Naive thymus-derived CD4-positive, alpha-beta T cell (primary cell): ENCODE measurements at regions not wholly inside any gene's neighbourhood (a gene's known extent, or its start where the extent isn't known, plus 50 kb on each side); places are given as distances from the start of the nearest gene placed in this dataset.
"Not testable (repeated sequence)": the region's sequence is repeated elsewhere in the genome, so short reads cannot be mapped to it uniquely, and the experiment has no call there.

Experiments used
- ATAC-seq: fragments of 150-1000 bp; cut with Tn5 transposase; 2 replicates; pipeline ENCODE4 v1.10.0; 2021; ENCODE audit warnings: mild to moderate bottlenecking, moderate library complexity
- CTCF ChIA-PET: fragments of 350-600 bp; sonication (Branson Sonifier 250); formaldehyde crosslinking; loops from one replicate; lab custom pipeline; 2021; ENCODE audit warnings: antibody characterized with exemption; lab: Charles Lee
- POLR2A ChIA-PET: fragments of 350-600 bp; sonication (Branson Sonifier 250); formaldehyde crosslinking; loops from one replicate; lab custom pipeline; 2021; ENCODE audit warnings: antibody characterized with exemption, inconsistent platforms; lab: Charles Lee
- DNase-seq, 9 donors: peaks; one replicate each; pipeline versions ENCODE4 v3.0.0 to v3.0.0-alpha.2; 2020 to 2022; ENCODE audit warnings: mixed read lengths in 1 of 9
- H3K27ac ChIP-seq: one replicate; pipeline ENCODE4 v1.7.0; 2013; ENCODE audit warnings: mild to moderate bottlenecking, low read depth, low read length, moderate library complexity
- H3K27me3 ChIP-seq, 2 donors: one replicate each; pipeline ENCODE4 v1.7.0; 2013; ENCODE audit warnings: low read length in 2 of 2, mild to moderate bottlenecking in 2 of 2, moderate library complexity in 2 of 2; ENCODE audit not compliant: control insufficient read depth in 2 of 2, insufficient read depth in 2 of 2
- H3K36me3 ChIP-seq, 3 experiments: 1 replicate in 2 of 3; 2 replicates in 1 of 3; pipeline ENCODE4 v1.7.0; 2013; ENCODE audit warnings: low read length in 3 of 3, mild to moderate bottlenecking in 3 of 3, moderate library complexity in 1 of 3; ENCODE audit not compliant: insufficient read depth in 3 of 3, control insufficient read depth in 2 of 3
- H3K4me1 ChIP-seq, 2 donors: one replicate each; pipeline ENCODE4 v1.7.0; 2013; ENCODE audit warnings: low read length in 2 of 2, mild to moderate bottlenecking in 2 of 2, moderate library complexity in 1 of 2; ENCODE audit not compliant: control insufficient read depth in 2 of 2, insufficient read depth in 2 of 2
- H3K4me3 ChIP-seq: 2 replicates; pipeline ENCODE4 v1.7.0; 2013; ENCODE audit warnings: mild to moderate bottlenecking, low read length
- H3K9me3 ChIP-seq, 3 experiments: 1 replicate in 2 of 3; 2 replicates in 1 of 3; pipeline ENCODE4 v1.7.0; 2013; ENCODE audit warnings: low read length in 3 of 3; ENCODE audit not compliant: control insufficient read depth in 2 of 3
- H3K27ac Mint-ChIP-seq, 9 donors: one replicate each; pipeline ENCODE4 v1.8.0; 2020 to 2022; ENCODE audit warnings: mixed read lengths in 9 of 9, mild to moderate bottlenecking in 8 of 9, moderate library complexity in 5 of 9, inconsistent platforms in 2 of 9
- H3K27me3 Mint-ChIP-seq, 5 donors: one replicate each; pipeline ENCODE4 v1.8.0; 2021 to 2022; ENCODE audit warnings: mixed read lengths in 5 of 5, mild to moderate bottlenecking in 1 of 5
- H3K36me3 Mint-ChIP-seq, 5 donors: one replicate each; pipeline ENCODE4 v1.8.0; 2020 to 2022; ENCODE audit warnings: mixed read lengths in 5 of 5, mild to moderate bottlenecking in 3 of 5, inconsistent platforms in 1 of 5
- H3K4me1 Mint-ChIP-seq, 7 donors: one replicate each; pipeline ENCODE4 v1.8.0; 2020 to 2022; ENCODE audit warnings: mixed read lengths in 7 of 7, mild to moderate bottlenecking in 3 of 7, inconsistent platforms in 1 of 7
- H3K4me3 Mint-ChIP-seq, 10 donors: one replicate each; pipeline ENCODE4 v1.8.0; 2020 to 2022; ENCODE audit warnings: mild to moderate bottlenecking in 10 of 10, mixed read lengths in 10 of 10, moderate library complexity in 6 of 10, inconsistent platforms in 2 of 10
- H3K9me3 Mint-ChIP-seq, 11 donors: one replicate each; pipeline ENCODE4 v1.8.0; 2020 to 2022; ENCODE audit warnings: mixed read lengths in 11 of 11, mild to moderate bottlenecking in 4 of 11, inconsistent platforms in 1 of 11, moderate library complexity in 1 of 11
- intact Hi-C, 2 donors: fragments of 100-400 bp; cut with micrococcal nuclease; formaldehyde crosslinking; loops; one replicate each; pipeline ENCODE4 v1.15.1; 2023

DNA sequence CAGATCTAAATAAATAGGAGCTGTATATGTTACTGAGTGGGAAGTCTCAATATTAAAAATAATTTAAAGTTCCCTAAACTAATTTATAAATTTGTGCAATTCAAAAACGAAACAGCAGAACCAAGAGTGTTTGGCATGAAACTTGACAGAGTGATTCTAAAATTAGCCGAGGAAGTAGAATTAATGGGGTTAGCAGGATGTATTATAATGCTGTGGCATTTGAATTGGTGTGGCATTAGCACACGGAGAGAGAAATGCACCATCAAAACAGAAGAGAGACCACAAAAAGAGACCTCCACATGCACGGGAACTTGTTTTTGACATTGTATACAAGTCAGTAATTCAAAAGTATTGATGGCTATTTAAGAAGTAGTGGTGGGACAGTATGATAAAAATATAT is 366.0 kb upstream of the RGS6 start:
- Histone ChIP-seq H3K36me3 (no peaks in the 10 kb centered on the region), H3K27ac (no peak overlapping the region), H3K4me1 (peaks cover 0 to 4% of the 10 kb centered on the region in 2 donors), H3K27me3 (no peaks in the 10 kb centered on the region), H3K4me3 (no peak overlapping the region), H3K9me3 (no peaks in the 10 kb centered on the region)
- Mint-ChIP-seq H3K27me3 (no peaks in the 10 kb centered on the region), H3K36me3 (peaks cover 0 to 10% (median 3%) of the 10 kb centered on the region in 5 donors), H3K4me3 (peak overlapping the region in 1 of 10 donors; percentile 33), H3K9me3 (peaks cover 0 to 1% (median 0%) of the 10 kb centered on the region in 11 donors), H3K27ac (no peak overlapping the region), H3K4me1 (peaks cover 3 to 13% (median 7%) of the 10 kb centered on the region in 7 donors)
- DNase-seq (no peak), ATAC-seq (no peak)
- POLR2A ChIA-PET, result no interaction called here
- intact Hi-C loops, result no loop called here
- CTCF ChIA-PET, result no interaction called here

DNA sequence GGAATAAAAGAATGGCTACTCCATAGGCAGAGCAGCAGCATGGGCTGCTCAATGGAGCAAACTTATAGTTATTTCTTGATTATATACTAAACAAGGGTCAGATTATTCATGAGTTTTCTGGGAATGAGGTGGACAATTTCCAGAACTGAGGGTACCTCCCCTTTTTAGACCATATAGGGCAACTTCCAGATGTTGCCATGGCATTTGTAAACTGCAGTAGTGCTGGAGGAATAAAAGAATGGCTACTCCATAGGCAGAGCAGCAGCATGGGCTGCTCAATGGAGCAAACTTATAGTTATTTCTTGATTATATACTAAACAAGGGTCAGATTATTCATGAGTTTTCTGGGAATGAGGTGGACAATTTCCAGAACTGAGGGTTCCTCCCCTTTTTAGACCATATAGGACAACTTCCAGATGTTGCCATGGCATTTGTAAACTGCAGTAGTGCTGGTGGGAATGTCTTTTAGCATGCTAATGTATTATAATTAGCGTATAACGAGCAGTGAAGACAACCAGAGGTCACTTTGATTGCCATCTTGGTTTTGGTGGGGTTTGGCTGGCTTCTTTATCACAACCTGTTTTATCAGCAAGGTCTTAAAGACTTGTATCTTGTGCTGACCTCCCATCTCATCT is 364.6 kb upstream of the RGS6 start:
- POLR2A ChIA-PET, H3K36me3 ChIP-seq, H3K27ac ChIP-seq, H3K4me3 ChIP-seq, H3K4me1 ChIP-seq, H3K27me3 ChIP-seq, H3K9me3 Mint-ChIP-seq, H3K27ac Mint-ChIP-seq, intact Hi-C loops, ATAC-seq, H3K4me3 Mint-ChIP-seq, CTCF ChIA-PET, DNase-seq, H3K9me3 ChIP-seq, H3K27me3 Mint-ChIP-seq: not testable (repeated sequence)
- Mint-ChIP-seq H3K4me1 (peaks cover 6 to 13% (median 9%) of the 10 kb centered on the region in 7 donors), H3K36me3 (peaks cover 0 to 10% (median 3%) of the 10 kb centered on the region in 5 donors)

DNA sequence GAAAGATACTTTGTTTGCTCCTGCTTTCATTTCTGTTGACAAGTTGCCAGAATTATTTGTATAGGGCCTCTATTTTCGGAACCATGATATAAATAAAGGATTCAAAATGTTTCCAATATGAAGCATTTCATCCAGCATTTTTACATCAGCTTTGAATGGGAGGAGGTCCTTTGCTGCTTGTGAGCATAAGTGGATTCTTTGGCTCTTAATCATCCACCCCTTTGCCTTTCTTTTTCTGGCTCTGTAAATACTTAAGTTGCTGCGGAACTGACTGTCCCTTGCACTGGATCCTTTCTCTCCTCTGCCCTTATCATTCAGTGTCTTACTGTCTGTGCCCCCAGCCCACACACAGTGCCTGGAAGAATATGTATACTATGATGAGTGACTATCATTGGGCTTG is 357.3 kb upstream of the RGS6 start:
- no peaks in the 10 kb centered on the region for H3K36me3 ChIP-seq
- no peak overlapping the region for H3K4me3 ChIP-seq
- CTCF ChIA-PET, result no interaction called here
- H3K27ac Mint-ChIP-seq, result peak overlapping the region in 1 of 9 donors; percentile 52
- POLR2A ChIA-PET, result no interaction called here
- H3K27me3 ChIP-seq, result no peaks in the 10 kb centered on the region
- H3K4me1 ChIP-seq, result peaks cover 4 to 6% of the 10 kb centered on the region in 2 donors
- intact Hi-C loops, result no loop called here
- H3K9me3 ChIP-seq, result no peaks in the 10 kb centered on the region
- peak overlapping the region in 3 of 10 donors; percentile 3 to 62 (median 30) for H3K4me3 Mint-ChIP-seq
- ATAC-seq, result no peak
- DNase-seq, result no peak
- H3K4me1 Mint-ChIP-seq, result peaks cover 17 to 48% (median 30%) of the 10 kb centered on the region in 7 donors
- no peaks in the 10 kb centered on the region for H3K27me3 Mint-ChIP-seq
- H3K27ac ChIP-seq, result no peak overlapping the region
- H3K36me3 Mint-ChIP-seq, result peaks cover 0 to 5% (median 3%) of the 10 kb centered on the region in 5 donors
- no peaks in the 10 kb centered on the region for H3K9me3 Mint-ChIP-seq

DNA sequence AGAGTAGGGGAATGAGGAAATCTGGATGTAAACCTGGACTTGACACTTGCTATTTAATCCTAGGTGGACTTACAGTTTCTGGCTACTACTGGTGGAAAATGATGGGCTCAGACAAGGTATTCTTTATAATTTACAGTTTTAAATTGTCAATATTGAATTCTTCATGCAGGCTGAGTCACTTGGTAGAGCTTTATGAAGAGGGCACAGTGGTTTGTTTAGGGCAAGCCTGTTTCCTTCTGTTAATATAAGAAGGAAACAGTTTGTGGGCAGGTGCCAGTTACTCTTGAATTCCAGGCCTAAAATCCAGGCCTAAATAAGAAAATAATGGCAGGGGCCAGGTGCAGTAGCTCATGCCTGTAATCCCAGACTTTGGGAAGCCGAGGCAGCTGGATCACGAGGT is 355.8 kb upstream of the RGS6 start:
- Mint-ChIP-seq H3K27ac (peak overlapping the region in 1 of 9 donors; percentile 32), H3K4me1 (peaks cover 17 to 48% (median 30%) of the 10 kb centered on the region in 7 donors), H3K36me3 (peaks cover 0 to 5% (median 3%) of the 10 kb centered on the region in 5 donors), H3K9me3 (no peaks in the 10 kb centered on the region), H3K4me3 (no peak overlapping the region), H3K27me3 (no peaks in the 10 kb centered on the region)
- no peaks in the 10 kb centered on the region for H3K27me3 ChIP-seq
- peaks cover 4 to 6% of the 10 kb centered on the region in 2 donors for H3K4me1 ChIP-seq
- no peaks in the 10 kb centered on the region for H3K36me3 ChIP-seq
- DNase-seq (no peak), ATAC-seq (no peak)
- H3K4me3 ChIP-seq, result no peak overlapping the region
- CTCF ChIA-PET, result no interaction called here
- POLR2A ChIA-PET, result no interaction called here
- no peak overlapping the region for H3K27ac ChIP-seq
- intact Hi-C loops, result no loop called here
- H3K9me3 ChIP-seq, result no peaks in the 10 kb centered on the region

DNA sequence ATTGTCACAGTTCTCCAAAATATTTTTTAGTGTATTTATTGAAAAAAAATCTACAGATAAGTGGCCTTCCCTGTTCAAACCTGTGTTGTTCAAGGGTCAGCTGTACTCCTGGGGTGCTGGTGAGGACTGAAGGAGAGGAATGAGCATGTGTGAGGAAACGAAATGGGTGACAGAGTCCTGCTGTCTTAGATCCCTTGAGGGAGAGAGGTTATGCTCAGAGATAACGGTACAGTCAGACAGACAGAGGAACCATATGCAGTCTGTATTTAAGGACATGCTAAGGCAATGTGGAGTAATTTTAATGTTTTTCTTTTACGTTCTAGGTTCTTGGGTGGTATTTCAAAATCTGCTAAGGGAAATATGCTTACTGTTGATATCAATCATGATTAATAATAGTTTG is 352.9 kb upstream of the RGS6 start:
- H3K4me3 Mint-ChIP-seq, result no peak overlapping the region
- H3K9me3 ChIP-seq, result no peaks in the 10 kb centered on the region
- intact Hi-C loops, result no loop called here
- POLR2A ChIA-PET, result no interaction called here
- peaks cover 0 to under 1% of the 10 kb centered on the region in 2 donors for H3K4me1 ChIP-seq
- no peaks in the 10 kb centered on the region for H3K9me3 Mint-ChIP-seq
- H3K27ac ChIP-seq, result no peak overlapping the region
- H3K27me3 Mint-ChIP-seq, result no peaks in the 10 kb centered on the region
- ATAC-seq (no peak), DNase-seq (no peak)
- H3K4me1 Mint-ChIP-seq, result peaks cover 16 to 44% (median 30%) of the 10 kb centered on the region in 7 donors
- no peak overlapping the region for H3K4me3 ChIP-seq
- H3K27me3 ChIP-seq, result no peaks in the 10 kb centered on the region
- CTCF ChIA-PET, result no interaction called here
- H3K27ac Mint-ChIP-seq, result no peak overlapping the region
- no peaks in the 10 kb centered on the region for H3K36me3 ChIP-seq
- peaks cover 4 to 15% (median 9%) of the 10 kb centered on the region in 5 donors for H3K36me3 Mint-ChIP-seq

DNA sequence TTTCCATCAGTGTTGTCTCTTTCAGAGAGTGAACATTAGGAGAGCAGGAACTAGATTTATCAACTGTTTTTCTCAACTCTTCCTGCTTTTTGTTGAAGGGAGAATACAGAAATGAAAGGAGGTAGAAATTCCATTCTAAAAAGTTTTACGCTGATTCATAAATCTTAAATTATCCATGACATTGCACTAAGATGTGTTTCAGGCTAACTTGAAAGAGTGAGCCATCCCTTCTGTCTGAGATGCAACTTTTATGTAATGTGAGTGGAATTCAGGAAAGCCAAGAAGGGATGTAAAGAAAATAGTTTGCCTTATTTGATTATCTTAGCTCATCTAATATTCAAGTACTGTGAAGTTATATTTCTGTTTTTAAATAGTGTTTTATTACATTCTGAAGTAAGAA is 349.5 kb upstream of the RGS6 start:
- POLR2A ChIA-PET, result no interaction called here
- no peaks in the 10 kb centered on the region for H3K27me3 Mint-ChIP-seq
- H3K27me3 ChIP-seq, result no peaks in the 10 kb centered on the region
- peaks cover 0 to under 1% (median 0%) of the 10 kb centered on the region in 11 donors for H3K9me3 Mint-ChIP-seq
- intact Hi-C loops, result no loop called here
- no peak overlapping the region for H3K27ac Mint-ChIP-seq
- CTCF ChIA-PET, result no interaction called here
- no peak overlapping the region for H3K27ac ChIP-seq
- H3K4me3 Mint-ChIP-seq, result no peak overlapping the region
- H3K36me3 ChIP-seq, result no peaks in the 10 kb centered on the region
- no peak overlapping the region for H3K4me3 ChIP-seq
- H3K4me1 ChIP-seq, result no peaks in the 10 kb centered on the region
- ATAC-seq (no peak), DNase-seq (no peak)
- H3K9me3 ChIP-seq, result no peaks in the 10 kb centered on the region
- H3K4me1 Mint-ChIP-seq, result peaks cover 18 to 50% (median 30%) of the 10 kb centered on the region in 7 donors
- H3K36me3 Mint-ChIP-seq, result peaks cover 5 to 19% (median 10%) of the 10 kb centered on the region in 5 donors

DNA sequence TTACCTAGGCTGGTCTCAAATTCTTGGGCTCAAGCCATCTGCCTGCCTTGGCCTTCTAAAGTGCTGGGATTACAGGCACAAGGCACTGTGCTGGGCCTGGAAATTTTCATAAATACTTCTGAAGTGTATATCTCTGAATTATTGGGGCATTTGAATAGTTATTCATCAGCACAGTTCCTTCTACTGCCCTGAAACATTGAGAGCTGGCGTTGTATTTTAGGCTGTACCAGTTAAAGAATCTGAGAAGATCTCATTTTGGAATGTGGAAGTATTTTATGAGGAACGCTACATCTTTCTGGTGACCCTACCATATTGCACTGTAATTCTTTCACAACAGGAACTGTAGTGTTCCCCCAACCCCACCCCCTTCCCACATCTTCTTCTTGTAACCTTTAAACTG is 349.0 kb upstream of the RGS6 start:
- no peaks in the 10 kb centered on the region for H3K27me3 ChIP-seq
- intact Hi-C loops, result no loop called here
- no peaks in the 10 kb centered on the region for H3K9me3 ChIP-seq
- no peak overlapping the region for H3K27ac ChIP-seq
- Mint-ChIP-seq H3K27me3 (no peaks in the 10 kb centered on the region), H3K4me3 (no peak overlapping the region), H3K4me1 (peaks cover 18 to 52% (median 31%) of the 10 kb centered on the region in 7 donors), H3K27ac (no peak overlapping the region), H3K36me3 (peaks cover 10 to 23% (median 15%) of the 10 kb centered on the region in 5 donors), H3K9me3 (peaks cover 0 to 2% (median 0%) of the 10 kb centered on the region in 11 donors)
- no peaks in the 10 kb centered on the region for H3K36me3 ChIP-seq
- no peak overlapping the region for H3K4me3 ChIP-seq
- DNase-seq (no peak), ATAC-seq (no peak)
- ChIA-PET CTCF (no interaction called here), POLR2A (no interaction called here)
- H3K4me1 ChIP-seq, result no peaks in the 10 kb centered on the region
